SKM-1 treated with dmso at 0.1 percent for 144 hours (cell line): ENCODE measurements at regions not wholly inside any gene's neighbourhood (a gene's known extent, or its start where the extent isn't known, plus 50 kb on each side); places are given as distances from the start of the nearest gene placed in this dataset.
"Not testable (repeated sequence)": the region's sequence is repeated elsewhere in the genome, so short reads cannot be mapped to it uniquely, and the experiment has no call there.

Source experiments
- DNase-seq: peaks from one replicate; lab custom pipeline; 2025; ENCODE audit not compliant: unreplicated experiment; lab: John Stamatoyannopoulos, UW

DNA sequence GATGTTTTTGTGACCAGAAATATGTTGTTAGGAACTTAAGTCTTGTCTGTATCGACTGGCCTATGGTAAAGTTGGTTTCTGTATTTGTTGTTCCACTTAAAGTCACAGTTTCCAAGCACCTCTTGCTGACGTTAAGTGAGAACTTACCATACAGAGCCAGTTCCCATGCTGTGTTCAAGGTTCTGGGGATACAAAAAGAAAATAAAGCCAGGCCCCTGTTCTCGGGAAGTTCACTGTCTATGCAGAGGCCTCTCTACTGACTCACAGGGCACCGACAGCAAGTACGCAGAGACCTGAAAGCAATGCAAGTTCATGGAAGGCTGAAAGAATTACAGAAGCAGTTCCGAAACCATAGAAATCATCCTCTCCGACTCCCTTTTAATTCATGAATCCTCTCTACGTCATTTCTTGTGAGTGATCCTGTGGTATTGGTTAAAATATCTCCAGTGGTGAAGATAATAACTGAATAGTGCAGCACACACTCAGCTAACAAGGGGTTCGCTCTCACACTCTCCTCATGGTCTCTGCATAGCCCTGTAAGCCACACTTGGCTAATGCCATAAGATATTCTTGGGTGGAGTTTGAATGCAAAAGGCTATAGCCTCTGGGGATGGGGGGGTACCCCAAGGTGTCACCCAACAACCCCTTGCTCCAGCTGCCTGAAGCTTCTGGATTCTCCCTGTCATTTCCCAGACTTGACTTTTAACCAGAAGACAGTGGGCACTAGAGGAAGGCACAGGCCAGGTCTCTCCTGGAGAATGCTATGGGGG lies 91.2 kb upstream of the EXOC2 start:
- DNase-seq = no peak

DNA sequence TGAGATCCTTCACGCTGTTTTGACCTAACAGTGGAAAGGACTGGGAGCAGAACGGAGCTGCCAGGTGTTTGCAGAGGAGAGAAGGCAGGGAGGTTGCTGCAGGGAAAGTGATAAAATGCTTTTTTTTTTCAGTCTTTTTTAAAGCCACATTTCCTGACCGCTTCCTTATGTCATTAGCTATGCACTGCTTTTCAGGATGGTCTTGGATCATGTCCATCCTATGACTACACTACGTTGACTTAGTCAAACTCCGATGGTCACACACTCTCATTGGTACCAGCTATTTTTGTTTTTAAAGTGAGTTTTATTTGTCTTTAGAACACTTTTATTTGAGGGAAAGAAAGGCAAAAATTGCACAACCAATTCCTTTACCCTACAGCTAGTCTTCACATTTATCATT lies 89.2 kb upstream of the EXOC2 start:
- DNase-seq = peak; percentile 46

- no peak for DNase-seq
Observed at GRCh38 chr6:781350-781961, 88.5 kb upstream of the EXOC2 start.

GRCh38 chr6:780706-781105 lies 87.8 kb upstream of the EXOC2 start:
- no peak for DNase-seq

DNA sequence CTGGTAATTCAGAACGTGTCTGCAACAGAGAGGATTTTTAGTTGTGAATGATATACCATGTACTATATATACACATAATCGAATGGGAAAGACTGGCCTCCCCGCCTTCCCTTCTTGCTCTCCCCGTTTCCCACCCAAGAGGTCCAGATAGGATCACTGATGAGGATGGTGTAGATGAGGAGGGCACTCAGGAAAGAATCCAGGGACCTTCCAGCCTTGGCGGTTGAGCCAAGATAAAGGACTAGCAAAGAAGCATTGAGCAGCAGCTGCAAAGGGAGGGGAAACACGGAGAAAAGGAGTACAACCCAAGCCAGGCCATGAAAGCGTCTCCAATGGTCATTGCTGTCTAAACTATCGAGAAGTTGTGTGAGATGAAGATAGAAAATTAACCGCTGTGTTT lies 84.0 kb upstream of the EXOC2 start:
- DNase-seq = no peak

DNA sequence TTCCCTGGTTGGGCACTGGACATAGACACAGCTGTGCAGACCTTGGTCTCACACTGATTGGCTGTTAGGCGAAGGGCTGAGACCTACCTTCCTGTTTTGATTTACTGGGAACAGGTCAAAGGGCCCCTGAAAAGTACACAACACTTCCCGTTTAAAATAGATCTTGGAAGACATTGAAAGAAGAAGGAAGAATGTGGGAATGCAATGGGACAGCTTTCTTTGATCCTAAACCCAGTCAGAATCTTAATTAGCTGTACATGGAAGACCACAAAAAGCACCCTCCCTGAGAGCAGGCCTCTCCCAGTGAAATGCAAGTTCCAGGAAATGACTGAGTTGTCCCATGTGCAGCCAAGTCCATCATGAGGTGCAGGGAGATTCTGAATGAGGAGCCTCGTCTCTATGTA lies 83.6 kb upstream of the EXOC2 start:
- DNase-seq = no peak

- DNase-seq = no peak
Observed at GRCh38 chr6:775863-776262, 82.9 kb upstream of the EXOC2 start.

DNA sequence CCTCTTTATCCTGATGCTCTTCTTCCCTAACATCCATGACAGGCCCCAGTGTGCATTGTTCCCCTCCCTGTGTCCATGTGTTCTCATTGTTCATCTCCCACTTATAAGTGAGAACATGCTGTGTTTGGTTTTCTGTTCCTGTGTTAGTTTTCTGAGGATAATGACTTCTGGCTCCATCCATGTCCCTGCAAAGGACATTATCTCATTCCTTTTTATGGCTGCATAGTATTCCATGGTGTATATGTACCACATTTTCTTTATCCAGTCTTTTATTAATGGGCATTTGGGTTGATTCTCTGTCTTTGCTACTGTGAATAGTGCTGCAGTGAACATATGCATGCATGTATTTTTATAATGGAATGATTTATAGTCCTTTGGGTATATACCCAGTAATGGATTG lies 78.7 kb upstream of the EXOC2 start:
- DNase-seq = not testable (repeated sequence)

DNA sequence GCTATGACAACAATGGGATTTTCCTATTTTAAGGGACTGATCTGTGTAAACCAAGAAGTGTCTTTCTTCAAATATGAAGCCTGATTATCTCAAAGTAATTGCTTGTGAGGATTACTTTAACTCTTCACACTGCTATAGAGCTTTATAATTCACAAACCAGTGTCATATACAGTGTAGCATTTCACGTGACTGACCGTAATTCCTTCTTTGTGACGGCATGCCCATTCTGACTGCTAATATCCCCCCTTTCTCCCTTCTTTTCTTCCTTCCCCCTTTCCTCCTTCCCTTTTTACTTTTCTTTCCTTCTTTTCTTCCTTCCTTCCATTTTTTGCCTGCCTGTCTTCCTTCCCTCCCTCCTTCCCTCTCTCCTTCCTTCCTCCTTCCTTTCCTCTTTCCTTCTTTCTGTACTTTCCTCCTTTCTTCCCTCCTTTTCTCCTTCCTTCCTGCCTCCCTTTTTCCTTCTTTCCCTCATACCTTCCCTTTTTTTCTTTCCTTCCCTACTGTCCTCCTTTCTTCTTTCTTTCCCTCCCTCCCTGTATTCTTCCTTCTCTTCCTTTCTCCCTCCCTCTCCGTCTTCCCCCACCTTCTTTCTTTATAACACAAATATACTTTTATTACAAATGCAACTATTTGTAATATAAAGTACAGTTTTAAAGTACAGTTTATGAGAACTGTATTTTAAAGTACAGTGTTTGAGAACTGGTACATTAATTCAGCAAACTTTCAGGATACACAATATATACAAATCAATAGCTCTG lies 75.0 kb upstream of the EXOC2 start:
- DNase-seq = no peak

DNA sequence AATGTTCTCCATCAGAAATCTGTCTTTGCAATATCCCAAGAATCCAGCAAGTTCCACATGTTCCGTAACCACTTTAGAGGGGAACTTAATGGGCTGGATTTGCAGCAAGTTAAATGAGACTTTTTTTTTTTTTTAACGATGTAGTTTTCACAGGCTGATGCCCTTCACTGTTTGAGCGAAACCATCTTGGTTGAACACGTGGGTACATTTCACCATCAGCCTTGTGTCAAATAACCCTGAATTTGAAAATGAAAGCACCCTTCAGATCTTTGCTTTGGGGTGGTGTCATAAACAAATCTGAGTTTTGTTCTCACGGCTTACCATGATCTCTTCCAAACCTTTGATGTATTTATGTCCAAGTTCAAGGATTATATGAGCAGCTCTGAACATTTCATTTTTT lies 73.7 kb upstream of the EXOC2 start:
- DNase-seq = no peak

DNA sequence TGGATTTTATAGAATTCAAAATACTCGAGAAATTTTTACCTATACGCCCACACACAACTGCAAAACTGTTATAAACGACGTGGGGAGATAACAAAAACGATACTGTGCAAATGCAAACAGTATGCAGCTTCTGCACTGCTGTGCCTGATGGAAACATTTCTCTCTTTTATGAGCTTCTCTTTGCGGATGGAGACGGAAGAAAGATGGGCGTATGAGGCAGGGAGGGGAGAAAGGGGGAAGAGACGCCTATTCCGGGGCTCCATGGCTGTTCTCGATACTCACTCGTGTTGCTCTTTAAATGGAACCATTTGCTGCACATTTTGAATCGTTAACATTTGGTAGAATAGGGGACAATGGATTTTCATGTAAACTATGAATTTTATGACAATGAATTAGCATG lies 69.1 kb upstream of the EXOC2 start:
- DNase-seq = no peak

DNA sequence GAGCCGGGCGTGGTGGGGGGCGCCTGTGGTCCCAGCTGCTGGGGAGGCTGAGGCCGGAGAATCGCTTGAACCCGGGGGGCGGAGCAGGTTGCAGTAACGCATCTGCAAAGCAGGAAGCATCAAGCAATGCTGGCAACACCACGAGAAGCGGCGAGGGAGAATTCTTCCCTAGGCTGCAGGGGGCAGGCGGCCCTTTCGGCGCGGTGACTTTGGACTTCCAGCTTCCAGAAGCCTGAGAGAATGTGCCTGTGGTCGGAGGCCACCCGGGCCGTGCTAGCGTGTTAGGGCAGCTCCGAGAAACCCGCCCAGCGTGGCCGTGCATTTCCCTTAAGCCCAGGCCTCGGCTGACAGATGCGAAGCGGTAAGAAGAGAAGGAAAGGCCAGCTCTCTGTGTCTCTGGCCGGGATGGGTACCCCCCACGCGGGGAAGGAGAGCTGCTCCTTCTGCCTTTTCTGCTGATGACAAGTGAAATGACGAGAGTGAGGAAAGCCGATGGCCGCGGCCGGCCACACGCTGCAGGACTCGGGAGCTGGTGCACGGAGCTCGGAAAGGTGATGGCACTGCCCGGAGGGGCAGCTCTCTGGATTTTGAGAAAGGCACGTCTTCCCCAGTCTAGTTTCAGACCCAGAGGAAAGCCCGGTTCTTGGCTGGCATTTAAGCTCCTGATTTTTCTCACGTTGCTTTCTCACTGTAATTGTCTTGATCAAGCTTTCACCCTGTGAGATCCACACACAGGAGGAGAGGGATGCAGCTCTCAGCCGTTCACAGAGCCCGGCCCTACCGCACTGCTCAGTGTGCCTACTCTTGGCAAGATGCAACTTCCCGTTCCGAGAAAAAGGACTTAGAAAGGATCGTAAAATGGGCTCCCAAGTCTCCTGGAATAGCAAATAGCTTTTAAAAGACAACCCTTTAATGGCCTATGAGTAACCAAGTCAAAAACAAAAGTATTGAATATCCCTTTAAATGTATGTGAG lies 68.3 kb upstream of the EXOC2 start:
- DNase-seq = no peak

DNA sequence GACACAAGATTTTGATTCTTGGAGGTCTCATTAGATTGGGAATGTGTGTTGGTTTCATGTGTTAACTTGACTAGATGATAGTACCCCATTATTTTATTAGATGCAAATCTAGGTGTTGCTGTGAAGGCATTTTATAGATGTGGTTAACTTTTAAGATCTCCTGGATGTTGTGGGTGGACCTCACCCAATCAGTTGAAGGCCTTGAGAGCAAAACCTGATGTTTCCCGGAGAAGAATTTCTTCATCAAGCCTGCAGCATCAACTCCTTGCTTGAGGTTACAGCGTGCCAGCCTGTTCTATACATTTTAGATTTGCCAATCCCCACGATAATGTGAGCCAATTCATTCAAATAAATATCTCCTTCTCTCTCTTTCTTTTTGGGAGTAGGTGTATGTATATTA lies 66.8 kb upstream of the EXOC2 start:
- DNase-seq = no peak

DNA sequence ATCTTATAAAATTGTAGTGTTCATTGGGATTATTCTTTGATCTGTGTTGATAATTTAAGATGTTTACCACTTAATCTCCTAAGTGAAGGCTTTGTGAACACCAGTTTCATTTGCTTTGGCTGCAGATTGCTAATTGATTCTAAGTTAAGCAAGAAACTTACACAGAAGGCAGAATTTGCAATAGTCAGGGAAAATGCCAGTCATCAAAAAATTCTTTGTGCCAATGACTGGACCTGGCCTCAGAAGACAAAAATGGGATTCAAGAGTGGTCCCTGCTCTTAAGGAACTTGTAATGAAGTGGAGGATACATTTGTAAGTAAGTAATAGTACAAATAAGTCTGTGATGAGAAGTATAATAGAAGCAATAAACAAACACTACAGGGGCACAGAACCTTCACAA lies 63.3 kb upstream of the EXOC2 start:
- DNase-seq = no peak

- no peak for DNase-seq
Observed at GRCh38 chr6:754202-754601, 61.3 kb upstream of the EXOC2 start.

DNA sequence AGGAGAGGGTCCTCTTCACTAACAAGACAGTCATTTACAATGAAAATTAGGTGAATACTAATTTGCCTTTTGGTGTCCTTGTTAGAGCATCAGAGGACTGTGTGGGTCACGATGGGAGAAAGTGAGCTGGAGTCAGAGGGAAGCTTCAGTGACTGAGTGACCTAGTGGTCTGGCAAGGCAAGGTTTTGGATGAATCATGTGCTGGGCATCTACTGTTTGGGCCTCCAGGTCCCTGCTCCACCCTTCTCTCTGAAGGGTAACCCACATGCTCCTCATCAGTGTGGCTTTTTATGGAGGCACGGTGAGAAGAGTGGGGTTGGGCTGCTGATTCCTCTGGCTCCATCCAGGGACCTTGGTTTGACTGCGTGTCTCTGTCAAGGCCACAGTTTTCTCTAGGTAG lies 60.5 kb upstream of the EXOC2 start:
- DNase-seq = no peak

DNA sequence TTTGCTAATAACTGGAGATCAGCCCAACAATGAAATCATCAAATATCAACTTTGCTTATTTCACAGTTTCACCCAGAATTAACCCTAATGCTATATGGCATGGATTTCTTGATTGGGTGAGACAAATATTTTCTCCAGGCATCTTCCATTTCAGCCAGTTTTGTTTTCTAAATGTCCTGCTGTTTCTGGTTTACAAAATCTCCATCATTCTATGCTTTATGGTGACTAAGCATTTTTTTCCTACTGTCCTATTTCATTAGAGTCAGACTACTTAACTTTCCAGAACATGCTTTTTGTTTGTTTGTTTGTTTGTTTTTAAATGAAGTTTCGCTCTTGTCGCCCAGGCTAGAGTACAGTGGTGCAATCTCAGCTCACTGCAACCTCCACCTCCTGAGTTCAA lies 59.5 kb upstream of the EXOC2 start:
- no peak for DNase-seq

DNA sequence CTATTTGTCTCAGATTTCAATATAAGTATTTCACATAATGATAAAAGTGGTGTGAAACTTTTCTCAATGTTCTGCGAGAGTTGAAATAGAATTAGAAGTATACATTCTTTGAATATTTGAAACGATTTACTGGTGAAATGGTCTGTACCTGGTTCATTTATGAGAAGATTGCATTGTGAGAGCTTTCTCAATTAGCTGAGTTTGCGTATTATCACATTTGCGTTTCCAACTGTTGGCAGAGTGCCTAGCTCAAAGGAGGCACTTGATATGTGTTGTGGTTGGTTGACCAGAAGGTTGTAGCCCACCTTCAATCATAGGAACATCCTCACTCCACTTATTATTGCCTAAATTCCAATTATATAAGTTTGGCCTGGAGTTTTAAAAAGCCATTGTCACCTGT lies 58.8 kb upstream of the EXOC2 start:
- DNase-seq = no peak

DNA sequence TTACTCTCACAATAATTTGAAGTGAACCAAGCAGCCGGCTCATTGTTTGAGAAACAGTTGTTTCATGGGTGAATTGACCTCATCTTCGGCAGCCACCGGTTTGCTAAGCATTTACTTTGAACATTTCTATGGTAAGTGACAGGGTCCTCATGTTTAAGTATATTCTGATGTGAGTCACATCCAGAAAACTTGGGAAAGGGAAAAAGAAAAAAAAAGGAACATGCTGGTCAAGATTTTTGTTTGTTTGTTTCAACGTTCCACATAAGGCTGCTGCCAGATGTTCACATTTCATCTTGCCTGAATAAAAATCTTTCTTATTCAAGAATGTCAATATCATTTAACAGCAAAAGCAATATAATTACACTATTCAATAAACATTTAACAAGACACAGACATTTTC lies 55.0 kb upstream of the EXOC2 start:
- DNase-seq = no peak

- no peak for DNase-seq
Observed at GRCh38 chr6:747028-747427, 54.1 kb upstream of the EXOC2 start.

GRCh38 chr6:744666-745353 lies 51.9 kb upstream of the EXOC2 start:
- DNase-seq = no peak
